T-helper 1 cell treated with Interleukin-12 subunit alpha and Interleukin-12 subunit beta and Interleukin-4 antibody, amounts not matched to agents 30 μg/mL and 1 μg/mL, for 36 hours (primary cell): ENCODE measurements at regions not wholly inside any gene's neighbourhood (a gene's known extent, or its start where the extent isn't known, plus 50 kb on each side); places are given as distances from the start of the nearest gene placed in this dataset.
"Not testable (repeated sequence)": the region's sequence is repeated elsewhere in the genome, so short reads cannot be mapped to it uniquely, and the experiment has no call there.

Experiments used
- H3K27ac Mint-ChIP-seq: one replicate; pipeline ENCODE4 v1.8.0; 2021; ENCODE audit warnings: mild to moderate bottlenecking, mixed read lengths
- H3K27me3 Mint-ChIP-seq: one replicate; pipeline ENCODE4 v1.8.0; 2021; ENCODE audit warnings: low read depth, mixed read lengths
- H3K36me3 Mint-ChIP-seq: one replicate; pipeline ENCODE4 v1.8.0; 2021; ENCODE audit warnings: low read depth, mixed read lengths
- H3K4me1 Mint-ChIP-seq: one replicate; pipeline ENCODE4 v1.8.0; 2021; ENCODE audit warnings: low read depth, mixed read lengths
- H3K4me3 Mint-ChIP-seq: one replicate; pipeline ENCODE4 v1.8.0; 2021; ENCODE audit warnings: mild to moderate bottlenecking, moderate library complexity, mixed read lengths
- H3K9me3 Mint-ChIP-seq: one replicate; pipeline ENCODE4 v1.8.0; 2021; ENCODE audit warnings: mixed read lengths

GRCh38 chr17:26731005-26731921 lies 562.7 kb upstream of the WSB1 start:
- Mint-ChIP-seq H3K4me3 (no peak overlapping the region), H3K9me3 (peaks cover 40% of the 10 kb centered on the region), H3K4me1 (no peaks in the 10 kb centered on the region), H3K27ac (no peak overlapping the region), H3K27me3 (no peaks in the 10 kb centered on the region), H3K36me3 (peaks cover 2% of the 10 kb centered on the region)

GRCh38 chr17:26731926-26732325 lies 562.0 kb upstream of the WSB1 start:
- not testable (repeated sequence) for H3K4me1 Mint-ChIP-seq, H3K27me3 Mint-ChIP-seq, H3K36me3 Mint-ChIP-seq, H3K4me3 Mint-ChIP-seq, H3K27ac Mint-ChIP-seq
- H3K9me3 Mint-ChIP-seq = peaks cover 44% of the 10 kb centered on the region

- H3K27me3 Mint-ChIP-seq, H3K4me1 Mint-ChIP-seq, H3K36me3 Mint-ChIP-seq, H3K4me3 Mint-ChIP-seq, H3K27ac Mint-ChIP-seq: not testable (repeated sequence)
- peaks cover 49% of the 10 kb centered on the region for H3K9me3 Mint-ChIP-seq
These were observed 559.1 kb upstream of the WSB1 start for GRCh38 chr17:26734775-26735174.

- H3K27me3 Mint-ChIP-seq, H3K4me1 Mint-ChIP-seq, H3K27ac Mint-ChIP-seq, H3K36me3 Mint-ChIP-seq, H3K4me3 Mint-ChIP-seq: not testable (repeated sequence)
- H3K9me3 Mint-ChIP-seq = peaks cover 45% of the 10 kb centered on the region
These were observed 557.9 kb upstream of the WSB1 start for GRCh38 chr17:26735977-26736376.

- peaks cover 6% of the 10 kb centered on the region for H3K36me3 Mint-ChIP-seq
- peaks cover 50% of the 10 kb centered on the region for H3K9me3 Mint-ChIP-seq
- no peak overlapping the region for H3K27ac Mint-ChIP-seq
- H3K4me3 Mint-ChIP-seq = no peak overlapping the region
- peaks cover 2% of the 10 kb centered on the region for H3K4me1 Mint-ChIP-seq
- peaks cover 3% of the 10 kb centered on the region for H3K27me3 Mint-ChIP-seq
These were observed 527.8 kb upstream of the WSB1 start for GRCh38 chr17:26765860-26766709.

GRCh38 chr17:26766743-26767142 lies 527.2 kb upstream of the WSB1 start:
- peaks cover 2% of the 10 kb centered on the region for H3K4me1 Mint-ChIP-seq
- H3K27ac Mint-ChIP-seq = peak overlapping the region; percentile 39
- H3K4me3 Mint-ChIP-seq = no peak overlapping the region

GRCh38 chr17:26773189-26774188 lies 520.4 kb upstream of the WSB1 start:
- H3K9me3 Mint-ChIP-seq = peaks cover 49% of the 10 kb centered on the region
- peaks cover 2% of the 10 kb centered on the region for H3K36me3 Mint-ChIP-seq
- no peak overlapping the region for H3K27ac Mint-ChIP-seq
- no peaks in the 10 kb centered on the region for H3K4me1 Mint-ChIP-seq
- no peak overlapping the region for H3K4me3 Mint-ChIP-seq
- no peaks in the 10 kb centered on the region for H3K27me3 Mint-ChIP-seq

More at GRCh38 chr17:26766743-26767142, 527.2 kb upstream of the WSB1 start:
- H3K27me3 Mint-ChIP-seq = peaks cover 3% of the 10 kb centered on the region
- peaks cover 6% of the 10 kb centered on the region for H3K36me3 Mint-ChIP-seq
- peaks cover 49% of the 10 kb centered on the region for H3K9me3 Mint-ChIP-seq

GRCh38 chr17:26774291-26775218 lies 519.4 kb upstream of the WSB1 start:
- Mint-ChIP-seq H3K4me1 (no peaks in the 10 kb centered on the region), H3K36me3 (peaks cover 2% of the 10 kb centered on the region), H3K4me3 (no peak overlapping the region), H3K9me3 (peaks cover 39% of the 10 kb centered on the region), H3K27ac (no peak overlapping the region), H3K27me3 (no peaks in the 10 kb centered on the region)

- Mint-ChIP-seq H3K4me3 (no peak overlapping the region), H3K9me3 (peaks cover 35% of the 10 kb centered on the region), H3K27me3 (no peaks in the 10 kb centered on the region), H3K36me3 (peaks cover 2% of the 10 kb centered on the region), H3K4me1 (no peaks in the 10 kb centered on the region), H3K27ac (no peak overlapping the region)
These were observed 518.6 kb upstream of the WSB1 start for GRCh38 chr17:26775219-26775822.

GRCh38 chr17:26780187-26780814 lies 513.6 kb upstream of the WSB1 start:
- peaks cover 37% of the 10 kb centered on the region for H3K9me3 Mint-ChIP-seq
- H3K27ac Mint-ChIP-seq, H3K27me3 Mint-ChIP-seq, H3K36me3 Mint-ChIP-seq, H3K4me3 Mint-ChIP-seq, H3K4me1 Mint-ChIP-seq: not testable (repeated sequence)

- Mint-ChIP-seq H3K4me1 (no peaks in the 10 kb centered on the region), H3K9me3 (peaks cover 24% of the 10 kb centered on the region), H3K36me3 (no peaks in the 10 kb centered on the region), H3K27me3 (no peaks in the 10 kb centered on the region), H3K27ac (no peak overlapping the region), H3K4me3 (no peak overlapping the region)
These were observed 511.8 kb upstream of the WSB1 start for GRCh38 chr17:26782153-26782552.

- H3K4me1 Mint-ChIP-seq = no peaks in the 10 kb centered on the region
These were observed 501.4 kb upstream of the WSB1 start for GRCh38 chr17:26792486-26792885.

More at GRCh38 chr17:26792486-26792885, 501.4 kb upstream of the WSB1 start:
- Mint-ChIP-seq H3K27ac (no peak overlapping the region), H3K36me3 (no peaks in the 10 kb centered on the region), H3K27me3 (no peaks in the 10 kb centered on the region), H3K4me3 (no peak overlapping the region), H3K9me3 (no peaks in the 10 kb centered on the region)
